HG02852 (cell line): ENCODE measurements at regions not wholly inside any gene's neighbourhood (a gene's known extent, or its start where the extent isn't known, plus 50 kb on each side); places are given as distances from the start of the nearest gene placed in this dataset.

Source experiments
- ATAC-seq: cut with Tn5 transposase; IDR thresholded peaks from one replicate; pipeline ENCODE4 v1.9.1; 2021; ENCODE audit warnings: mild to moderate bottlenecking, moderate library complexity; ENCODE audit not compliant: unreplicated experiment

GRCh38 chr2:101559551-101559950, 84.6 kb upstream of the RFX8 start:
- ATAC-seq, result no peak

- ATAC-seq, result no peak
These were observed 84.0 kb upstream of the RFX8 start for GRCh38 chr2:101558740-101559525.

- no peak for ATAC-seq
These were observed 81.1 kb upstream of the RFX8 start for GRCh38 chr2:101556033-101556459.

DNA sequence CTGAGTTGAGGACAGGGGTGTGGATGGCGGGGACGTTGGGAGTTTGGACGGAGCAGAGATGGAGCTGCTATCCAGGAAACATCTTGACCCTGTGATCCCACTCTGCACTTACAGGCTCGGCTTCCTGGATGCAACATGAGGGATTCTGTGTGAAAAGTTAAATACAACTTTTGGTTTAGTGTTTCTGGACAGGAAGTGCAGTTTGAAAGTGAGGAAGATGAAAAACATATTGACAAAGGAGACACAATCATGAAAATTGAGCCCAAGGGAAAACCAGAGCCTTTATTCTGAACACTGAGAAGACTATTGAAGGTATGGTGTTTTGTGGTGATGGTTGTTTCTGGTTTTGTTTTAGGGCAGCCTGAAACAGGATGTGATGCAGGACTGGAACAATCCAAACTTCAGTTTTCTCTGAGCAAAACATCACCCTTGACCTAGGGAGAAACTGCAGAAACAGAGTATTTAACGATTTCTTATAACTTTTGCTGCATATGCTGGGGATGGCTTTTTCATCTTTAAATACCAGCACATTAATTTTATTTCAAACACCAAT, 76.5 kb upstream of the RFX8 start:
- ATAC-seq, result no peak

DNA sequence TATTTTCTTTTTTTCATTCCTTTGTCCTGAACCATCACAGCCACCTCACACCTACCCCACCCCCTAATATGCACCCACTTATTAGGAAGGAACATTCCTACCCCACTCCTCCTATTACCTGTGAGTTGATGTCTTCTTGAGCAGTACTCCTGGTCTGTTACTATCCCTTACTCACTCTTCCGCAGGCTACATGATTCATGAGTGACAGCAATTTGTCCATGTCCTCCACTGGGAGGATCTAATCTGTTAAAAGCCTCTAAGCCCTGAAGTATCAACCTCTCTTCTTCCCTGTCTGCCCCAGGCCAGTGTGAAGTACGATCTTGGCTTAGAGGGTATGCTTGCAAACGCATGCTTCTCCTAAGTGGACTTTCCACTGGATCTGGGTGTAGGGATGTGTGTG, 75.6 kb upstream of the RFX8 start:
- no peak for ATAC-seq

GRCh38 chr2:101549371-101549770, 74.5 kb upstream of the RFX8 start:
- no peak for ATAC-seq

GRCh38 chr2:101546376-101547058, 71.6 kb upstream of the RFX8 start:
- no peak for ATAC-seq

DNA sequence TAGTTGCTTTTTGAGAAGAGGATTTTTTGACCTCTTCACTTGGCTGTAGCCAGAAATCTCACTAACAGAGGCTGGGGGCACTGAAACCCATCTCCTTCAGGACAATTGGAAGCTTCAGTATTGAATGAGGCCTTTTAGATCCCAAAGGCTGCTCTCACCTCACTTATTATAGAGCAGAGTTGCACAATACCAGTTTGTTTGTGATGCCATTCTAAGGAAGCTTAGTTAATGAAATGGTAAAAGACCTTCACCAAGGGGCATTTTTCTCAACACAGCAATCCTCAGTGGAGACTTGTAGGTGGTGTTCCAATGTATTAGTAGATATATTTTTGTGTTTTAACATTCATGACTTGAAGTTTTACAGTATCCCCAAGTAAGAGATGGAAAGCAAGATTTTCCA, 71.0 kb upstream of the RFX8 start:
- ATAC-seq, result no peak

- ATAC-seq, result no peak
These were observed 65.6 kb upstream of the RFX8 start for GRCh38 chr2:101540518-101540917.

DNA sequence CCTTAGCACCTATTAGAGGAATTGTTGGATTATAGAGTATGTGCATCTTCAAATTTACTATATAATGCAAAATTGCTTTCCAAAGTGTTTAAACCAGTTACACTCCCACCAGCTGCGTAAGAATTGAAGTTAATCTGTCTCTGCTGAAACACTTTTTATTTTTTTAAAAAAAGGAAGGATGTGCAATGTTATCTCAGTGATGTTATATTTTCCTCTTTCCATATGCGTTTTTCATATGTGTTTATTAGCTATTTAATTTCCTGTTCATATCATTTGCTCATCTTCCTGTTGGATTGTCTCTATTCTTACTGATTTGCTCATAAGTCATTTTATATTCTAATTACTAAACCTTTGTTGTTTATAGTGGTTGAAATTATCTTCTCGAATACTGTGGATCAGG, 63.2 kb upstream of the RFX8 start:
- no peak for ATAC-seq

- ATAC-seq, result no peak
These were observed 59.3 kb upstream of the RFX8 start for GRCh38 chr2:101534149-101534611.

DNA sequence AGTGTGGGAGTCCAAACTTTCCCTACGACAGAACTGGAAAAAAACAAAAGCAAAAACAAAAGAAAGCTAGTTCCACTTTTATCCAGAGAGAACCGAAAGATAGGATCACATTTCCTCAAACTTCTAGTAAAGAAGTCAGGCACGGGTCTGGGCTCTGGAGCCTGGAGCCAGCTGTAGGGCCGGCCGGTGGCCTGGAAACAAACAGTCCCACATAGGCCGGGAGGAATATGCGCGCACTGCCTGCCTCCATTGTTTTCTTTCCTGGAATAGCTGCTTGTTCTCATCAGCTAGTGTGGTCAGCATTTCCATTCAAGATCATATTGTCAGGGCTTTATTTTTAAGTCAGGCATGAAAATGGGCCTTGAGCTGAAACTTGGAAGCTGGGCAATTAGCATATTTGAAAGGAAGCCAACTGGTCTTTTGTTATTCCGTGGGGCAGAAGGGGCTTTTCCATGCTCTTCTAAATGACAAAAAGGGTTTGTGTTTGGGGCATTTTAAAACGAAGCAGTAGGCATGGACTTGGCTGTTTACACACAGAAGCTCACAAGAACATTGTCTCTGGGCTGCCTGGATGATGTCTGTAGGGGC, 58.7 kb upstream of the RFX8 start:
- no peak for ATAC-seq

- no peak for ATAC-seq
These were observed 53.6 kb upstream of the RFX8 start for GRCh38 chr2:101528501-101528900.

DNA sequence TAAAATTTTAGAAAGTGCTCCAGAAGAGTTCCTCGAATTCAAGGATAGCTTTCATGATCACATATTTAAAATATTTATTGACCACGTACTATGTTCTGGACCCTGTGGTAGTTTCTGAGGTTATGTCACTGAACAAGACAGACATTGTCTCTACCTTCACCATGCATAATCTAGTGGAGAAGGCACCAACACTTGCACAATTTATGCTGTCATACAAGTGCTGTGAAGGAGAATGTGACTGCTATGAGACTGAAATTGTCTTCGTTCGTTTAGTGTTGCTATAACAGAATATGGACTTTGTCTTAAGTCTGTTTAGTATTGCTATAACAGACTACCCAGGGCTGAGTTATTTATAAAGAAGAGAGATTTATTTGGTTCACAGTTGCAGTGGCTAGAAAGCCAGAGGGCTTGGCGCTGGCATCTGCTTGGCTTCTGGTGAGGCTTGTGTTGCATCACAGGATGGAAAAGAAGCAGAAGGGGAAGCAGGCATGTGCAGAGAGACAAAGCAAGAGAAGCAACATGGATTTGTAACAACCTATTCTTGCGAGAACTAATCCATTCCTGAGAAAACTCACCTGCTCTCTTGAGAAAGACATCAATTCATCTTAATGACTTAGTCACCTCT, 50.0 kb upstream of the RFX8 start:
- no peak for ATAC-seq
